GM19463 (cell line): ENCODE measurements at regions not wholly inside any gene's neighbourhood (a gene's known extent, or its start where the extent isn't known, plus 50 kb on each side); places are given as distances from the start of the nearest gene placed in this dataset.

ENCODE experiments used
- ATAC-seq: cut with Tn5 transposase; IDR thresholded peaks from one replicate; pipeline ENCODE4 v1.9.1; 2021; ENCODE audit warnings: mild to moderate bottlenecking, moderate library complexity; ENCODE audit not compliant: unreplicated experiment

GRCh38 chr1:68551459-68551858 lies 54.6 kb upstream of the DEPDC1 start:
- ATAC-seq: no peak

DNA sequence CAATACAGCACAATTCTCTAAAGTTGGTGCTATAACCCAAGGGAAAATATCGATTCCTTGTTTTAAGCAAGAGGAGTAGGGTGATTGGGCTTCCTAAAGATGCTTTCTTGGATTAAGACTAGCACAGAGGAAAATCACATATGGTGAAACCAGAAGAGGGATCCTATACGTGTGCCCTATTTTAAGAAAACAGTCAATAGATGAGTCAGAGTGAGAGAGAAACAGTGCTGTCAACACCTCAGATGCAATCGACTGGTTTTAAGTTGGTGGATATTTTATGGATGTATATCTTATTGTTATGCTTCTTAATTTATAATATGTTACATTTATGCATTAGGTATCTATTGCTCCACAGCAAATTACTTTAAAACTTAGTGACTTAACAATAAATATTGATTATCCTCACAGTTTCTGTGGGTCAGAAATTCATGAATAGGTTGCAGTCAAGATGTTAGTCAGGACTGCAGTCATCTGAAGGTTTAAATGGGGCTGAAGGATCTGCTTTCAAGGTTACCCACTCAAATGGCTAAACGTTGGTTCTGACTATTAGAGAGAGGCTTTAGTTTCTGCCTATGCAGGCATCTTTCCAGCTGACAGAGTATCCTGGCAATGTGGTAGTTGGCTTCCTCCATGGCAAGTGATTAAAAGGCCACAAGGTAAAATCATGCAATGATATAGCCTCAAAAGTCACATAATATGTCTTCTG lies 61.6 kb upstream of the DEPDC1 start:
- no peak for ATAC-seq

GRCh38 chr1:68565923-68566322 lies 69.0 kb upstream of the DEPDC1 start:
- ATAC-seq: no peak

GRCh38 chr1:68570871-68571270 lies 74.0 kb upstream of the DEPDC1 start:
- no peak for ATAC-seq

DNA sequence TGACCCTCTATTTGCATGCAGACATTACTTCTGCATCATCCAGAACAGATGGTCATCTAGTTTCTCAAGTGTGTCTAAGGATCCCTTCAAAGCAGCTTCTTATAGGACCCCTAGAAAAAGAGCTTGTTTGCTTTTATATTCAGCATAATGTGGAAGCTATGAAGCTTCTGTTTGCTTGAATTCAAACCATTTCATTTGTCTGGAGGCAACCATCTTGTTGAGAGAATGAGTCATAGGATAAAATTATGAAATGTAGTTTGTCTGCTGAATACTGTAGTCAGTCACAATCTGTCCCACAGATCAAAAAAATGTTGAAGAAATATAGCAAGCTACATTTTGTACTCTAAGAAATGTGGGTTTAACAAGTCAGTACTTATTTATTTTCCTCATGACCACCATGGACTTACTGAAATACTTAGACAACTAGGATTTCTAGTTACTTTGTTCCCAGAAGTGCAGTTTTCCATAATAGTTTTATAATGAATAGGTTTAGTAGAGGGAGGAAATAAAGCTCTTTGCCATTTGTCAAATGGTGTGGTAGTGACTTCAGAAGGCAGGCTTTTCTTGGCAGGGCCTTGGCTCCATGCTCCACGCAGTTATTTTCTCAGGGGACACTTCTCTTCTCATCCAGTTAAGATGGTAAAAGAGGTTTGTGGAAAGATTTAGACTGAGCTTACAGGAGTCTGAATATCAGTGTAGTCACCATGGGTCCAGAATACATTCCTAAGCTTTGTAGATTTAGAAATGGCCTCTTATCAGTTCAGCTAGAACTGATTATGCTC lies 74.8 kb upstream of the DEPDC1 start:
- no peak for ATAC-seq

GRCh38 chr1:68585351-68585750 lies 88.5 kb upstream of the DEPDC1 start:
- ATAC-seq: no peak

- ATAC-seq: no peak
Measured at GRCh38 chr1:68586766-68587165, 89.9 kb upstream of the DEPDC1 start.

DNA sequence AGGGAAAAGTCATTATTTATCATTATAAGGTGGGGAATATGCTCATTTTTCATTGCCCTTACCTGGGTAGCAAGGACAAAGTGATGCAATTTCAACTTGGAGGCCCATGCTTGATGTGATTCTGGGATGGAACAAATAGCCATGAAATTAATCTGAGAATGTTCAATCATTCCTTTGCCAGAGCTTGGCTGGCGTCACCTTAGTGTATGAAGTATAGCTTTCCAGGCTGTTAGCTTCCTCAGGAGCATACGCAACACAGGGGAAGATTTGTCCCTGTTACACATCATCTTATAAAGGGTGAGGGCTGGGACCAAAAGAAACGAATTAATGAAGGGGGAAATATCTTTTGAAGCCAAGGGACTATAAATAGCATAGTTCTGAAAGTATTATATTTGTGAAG lies 91.4 kb upstream of the DEPDC1 start:
- no peak for ATAC-seq

DNA sequence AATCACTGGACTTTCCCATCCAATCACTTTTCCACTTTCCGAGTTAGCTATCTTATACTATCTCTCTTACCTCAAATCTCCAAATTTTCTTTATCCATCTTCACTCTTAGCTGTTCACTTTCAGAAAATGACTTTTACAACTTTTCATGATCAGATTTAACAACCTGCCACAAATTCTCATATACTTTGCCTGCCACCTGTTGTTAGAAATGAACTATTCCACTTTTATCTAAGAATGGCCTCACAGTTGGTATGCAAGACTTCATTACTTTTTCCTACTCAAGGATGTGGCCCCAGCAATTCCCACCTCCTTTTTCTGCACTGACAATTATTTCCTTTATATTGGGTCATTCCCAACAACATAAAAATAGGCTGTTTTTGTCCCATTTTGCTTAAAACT lies 93.6 kb upstream of the DEPDC1 start:
- no peak for ATAC-seq

DNA sequence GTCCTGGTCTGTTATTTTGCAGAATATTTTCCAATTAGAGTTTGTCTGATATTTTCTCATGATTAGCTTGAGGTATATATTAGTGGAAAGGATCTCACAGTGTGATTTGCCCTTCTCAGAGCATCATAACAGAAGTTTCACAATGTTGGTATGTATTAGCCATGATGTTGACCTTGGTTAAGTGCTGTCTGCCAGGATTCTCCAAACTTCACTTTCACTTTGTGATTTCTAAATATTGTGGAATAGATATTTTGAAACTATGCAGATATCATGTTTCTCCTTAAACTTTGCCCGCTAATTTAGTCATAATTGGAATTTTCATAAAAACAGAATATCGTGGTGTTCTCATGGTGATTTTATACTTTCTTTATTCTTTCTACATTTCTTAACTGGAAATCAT lies 98.0 kb upstream of the DEPDC1 start:
- no peak for ATAC-seq

- ATAC-seq: no peak
Measured at GRCh38 chr1:68600049-68600661, 103.3 kb upstream of the DEPDC1 start.

- ATAC-seq: no peak
Measured at GRCh38 chr1:68608289-68608688, 111.4 kb upstream of the DEPDC1 start.

- no peak for ATAC-seq
Measured at GRCh38 chr1:68615312-68615711, 118.4 kb upstream of the DEPDC1 start.

GRCh38 chr1:68617942-68618341 lies 121.1 kb upstream of the DEPDC1 start:
- ATAC-seq: no peak

DNA sequence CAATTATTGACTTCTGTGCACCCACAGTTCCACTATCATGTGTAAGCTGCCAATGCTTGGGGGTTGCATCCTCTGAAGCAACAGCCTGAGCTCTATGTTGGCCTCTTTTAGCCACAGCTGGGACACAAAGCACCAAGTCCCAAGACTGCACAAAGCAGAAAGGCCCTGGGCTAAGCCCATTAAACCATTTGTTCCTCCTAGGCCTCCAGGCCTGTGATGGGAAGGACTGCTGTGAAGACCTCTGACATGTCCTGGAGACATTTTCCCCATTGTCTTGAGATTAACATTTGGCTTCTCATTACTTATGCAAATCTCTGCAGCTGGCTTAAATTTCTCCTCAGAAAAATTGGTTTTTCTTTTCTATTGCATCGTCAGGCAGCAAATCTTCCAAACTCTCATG lies 123.7 kb upstream of the DEPDC1 start:
- ATAC-seq: no peak

- no peak for ATAC-seq
Measured at GRCh38 chr1:68623700-68624099, 126.8 kb upstream of the DEPDC1 start.

DNA sequence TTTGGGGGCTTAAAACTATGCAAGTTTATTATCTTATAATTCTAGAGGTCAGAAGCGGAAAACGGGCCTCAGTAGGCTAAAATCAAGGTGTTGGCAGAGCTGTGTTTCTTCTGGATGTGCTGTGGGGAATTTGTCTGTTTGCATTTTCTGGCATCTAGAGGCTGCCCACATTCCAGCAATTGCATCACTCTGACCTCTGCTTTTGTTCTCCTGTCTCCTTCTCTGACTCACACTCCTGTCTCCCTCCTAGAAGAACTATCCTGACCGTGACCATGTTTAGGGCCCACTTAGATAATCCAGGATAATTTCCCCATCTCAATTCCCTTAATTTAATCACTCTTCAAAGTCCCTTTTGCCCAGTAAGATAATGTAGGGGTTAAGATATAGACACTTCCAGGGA lies 127.4 kb upstream of the DEPDC1 start:
- ATAC-seq: no peak

GRCh38 chr1:68625624-68626023 lies 128.7 kb upstream of the DEPDC1 start:
- no peak for ATAC-seq

GRCh38 chr1:68633141-68633919 lies 136.4 kb upstream of the DEPDC1 start:
- no peak for ATAC-seq

GRCh38 chr1:68644504-68644903 lies 147.6 kb upstream of the DEPDC1 start:
- no peak for ATAC-seq

- ATAC-seq: no peak
Measured at GRCh38 chr1:68651115-68651514, 154.2 kb upstream of the DEPDC1 start.
